Testis (tissue), 2 donors: ENCODE measurements at regions not wholly inside any gene's neighbourhood (a gene's known extent, or its start where the extent isn't known, plus 50 kb on each side); places are given as distances from the start of the nearest gene placed in this dataset.

Experiments used
- DNase-seq: peaks from one replicate; pipeline ENCODE4 v3.0.0-alpha.2; 2019
- H3K27ac ChIP-seq, 2 donors: fragments of 200-600 bp; sonication (generic); one replicate each; pipeline ENCODE4 v1.5.1; 2019
- H3K27me3 ChIP-seq: fragments of 200-600 bp; sonication (generic); one replicate; pipeline ENCODE4 v1.5.1; 2019
- H3K36me3 ChIP-seq: fragments of 200-600 bp; sonication (generic); one replicate; pipeline ENCODE4 v1.5.1; 2017; ENCODE audit warnings: low read depth; ENCODE audit errors: missing control alignments
- H3K4me1 ChIP-seq: fragments of 200-600 bp; sonication (generic); one replicate; pipeline ENCODE4 v1.5.1; 2019
- H3K4me3 ChIP-seq, 2 donors: fragments of 200-600 bp; sonication (generic); one replicate each; pipeline ENCODE4 v1.5.1; 2017 to 2019
- H3K9me3 ChIP-seq: fragments of 200-600 bp; sonication (generic); one replicate; pipeline ENCODE4 v1.5.1; 2017
- POLR2A ChIP-seq: fragments of 450-650 bp; IDR thresholded peaks from one replicate; pipeline ENCODE4 v1.6.1; 2017; ENCODE audit warnings: antibody characterized with exemption, mild to moderate bottlenecking, moderate library complexity
- WGBS, 2 donors: methylation state at CpG; one replicate each; pipeline ENCODE4 v1.1.5; 2018; 5-methylcytosine and 5-hydroxymethylcytosine counted together
- intact Hi-C: fragments of 100-400 bp; cut with DNase I; formaldehyde crosslinking; loops from one replicate; pipeline ENCODE4 v1.15.1; 2023; ENCODE audit warnings: low total_unique reads
- TF ChIP-seq, protein P1 (sequence below), 3 experiments: fragments of 450-650 bp in 2 of 3; fragments of 200-600 bp in 1 of 3; sonication (generic) in 1 of 3; IDR thresholded peaks; one replicate each; pipeline ENCODE4 v1.5.1; 2016 to 2019; ENCODE audit warnings: antibody characterized with exemption in 3 of 3, mild to moderate bottlenecking in 2 of 3, moderate library complexity in 1 of 3

DNA sequence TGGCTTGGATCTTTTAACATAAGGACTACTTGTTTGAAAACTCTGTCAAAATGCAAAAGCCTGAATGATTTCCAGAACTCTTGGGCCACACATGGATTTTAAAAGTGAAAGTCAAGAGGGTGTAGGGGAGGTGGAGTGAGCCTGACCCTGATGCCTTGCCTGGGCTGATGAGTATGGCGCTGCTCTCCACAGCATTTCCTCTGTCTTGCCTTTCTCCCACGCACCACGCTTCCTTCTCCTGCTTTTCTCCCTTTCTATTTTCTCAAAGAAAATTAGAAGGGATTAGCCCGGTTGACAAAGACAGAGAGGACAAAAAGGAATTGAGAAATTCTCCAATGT, 207.0 kb upstream of the CCDC68 start:
- H3K36me3 ChIP-seq: no peaks in the 10 kb centered on the region
- no peaks in the 10 kb centered on the region for H3K4me1 ChIP-seq
- TF ChIP-seq POLR2A: no peak
- TF ChIP-seq, protein P1, sequence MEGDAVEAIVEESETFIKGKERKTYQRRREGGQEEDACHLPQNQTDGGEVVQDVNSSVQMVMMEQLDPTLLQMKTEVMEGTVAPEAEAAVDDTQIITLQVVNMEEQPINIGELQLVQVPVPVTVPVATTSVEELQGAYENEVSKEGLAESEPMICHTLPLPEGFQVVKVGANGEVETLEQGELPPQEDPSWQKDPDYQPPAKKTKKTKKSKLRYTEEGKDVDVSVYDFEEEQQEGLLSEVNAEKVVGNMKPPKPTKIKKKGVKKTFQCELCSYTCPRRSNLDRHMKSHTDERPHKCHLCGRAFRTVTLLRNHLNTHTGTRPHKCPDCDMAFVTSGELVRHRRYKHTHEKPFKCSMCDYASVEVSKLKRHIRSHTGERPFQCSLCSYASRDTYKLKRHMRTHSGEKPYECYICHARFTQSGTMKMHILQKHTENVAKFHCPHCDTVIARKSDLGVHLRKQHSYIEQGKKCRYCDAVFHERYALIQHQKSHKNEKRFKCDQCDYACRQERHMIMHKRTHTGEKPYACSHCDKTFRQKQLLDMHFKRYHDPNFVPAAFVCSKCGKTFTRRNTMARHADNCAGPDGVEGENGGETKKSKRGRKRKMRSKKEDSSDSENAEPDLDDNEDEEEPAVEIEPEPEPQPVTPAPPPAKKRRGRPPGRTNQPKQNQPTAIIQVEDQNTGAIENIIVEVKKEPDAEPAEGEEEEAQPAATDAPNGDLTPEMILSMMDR (IDR thresholded peaks at IDR 0.05): no peak
- no peak overlapping the region for H3K4me3 ChIP-seq
- no peaks in the 10 kb centered on the region for H3K9me3 ChIP-seq
- intact Hi-C loops: no loop called here
- DNase-seq: no peak
- H3K27me3 ChIP-seq: no peaks in the 10 kb centered on the region
- no peak overlapping the region for H3K27ac ChIP-seq
- WGBS, 2 donors: 64 to 75% methylated on average over 4 of the region's 4 CpGs

DNA sequence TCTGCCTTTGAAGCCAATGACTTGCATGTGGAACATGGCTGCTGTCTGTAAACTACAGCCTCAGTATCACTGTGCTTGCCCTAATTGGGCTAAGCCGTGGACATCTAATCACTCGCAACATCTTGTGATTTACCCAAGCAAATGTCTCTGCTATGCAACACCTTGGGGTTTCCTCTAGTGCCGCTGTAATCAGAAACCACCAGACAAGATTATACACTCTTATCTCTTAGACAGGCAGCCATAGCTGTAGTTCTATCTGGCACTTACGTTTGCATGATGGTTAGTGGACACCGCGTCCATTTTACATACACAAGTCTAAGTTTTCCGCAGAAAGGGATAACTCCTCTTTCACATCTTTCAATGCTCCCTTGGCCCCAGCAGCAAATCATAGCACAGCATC, 204.3 kb upstream of the CCDC68 start:
- 84 to 87% methylated on average over 7 of the region's 7 CpGs for WGBS, 2 donors
- intact Hi-C loops: no loop called here

DNA sequence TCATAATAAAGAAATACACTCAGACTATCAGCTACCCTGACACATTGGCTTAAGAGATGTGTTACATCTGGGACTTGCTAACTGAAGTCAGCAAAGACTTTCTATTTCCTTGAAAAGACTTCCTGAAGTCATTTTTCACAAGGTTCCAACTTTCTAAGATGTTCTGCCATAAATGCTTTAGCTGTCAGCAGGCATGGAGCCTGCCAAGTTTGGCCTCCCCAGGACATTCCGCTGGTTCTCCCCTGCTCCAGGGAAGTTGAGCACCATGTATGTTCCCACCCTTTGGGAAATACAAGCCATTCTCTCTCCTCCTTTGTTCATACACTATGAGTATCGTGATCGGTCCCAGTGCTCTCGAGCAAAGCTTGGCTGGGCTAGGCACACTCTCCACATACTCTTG, 202.7 kb upstream of the CCDC68 start:
- Histone ChIP-seq H3K27me3 (no peaks in the 10 kb centered on the region), H3K27ac (no peak overlapping the region), H3K9me3 (no peaks in the 10 kb centered on the region), H3K36me3 (no peaks in the 10 kb centered on the region), H3K4me1 (no peaks in the 10 kb centered on the region), H3K4me3 (no peak overlapping the region)
- 82 to 87% methylated on average over 4 of the region's 4 CpGs for WGBS, 2 donors
- no peak for DNase-seq
- TF ChIP-seq POLR2A: no peak
- TF ChIP-seq, protein P1 (IDR thresholded peaks at IDR 0.05): no peak
- intact Hi-C loops: no loop called here

More for the DNA sequence above, 204.3 kb upstream of the CCDC68 start:
- H3K9me3 ChIP-seq: no peaks in the 10 kb centered on the region
- no peaks in the 10 kb centered on the region for H3K4me1 ChIP-seq
- no peak overlapping the region for H3K27ac ChIP-seq
- no peaks in the 10 kb centered on the region for H3K36me3 ChIP-seq
- H3K4me3 ChIP-seq: no peak overlapping the region
- DNase-seq: no peak
- no peaks in the 10 kb centered on the region for H3K27me3 ChIP-seq
- no peak for TF ChIP-seq POLR2A
- TF ChIP-seq, protein P1 (IDR thresholded peaks at IDR 0.05): no peak

DNA sequence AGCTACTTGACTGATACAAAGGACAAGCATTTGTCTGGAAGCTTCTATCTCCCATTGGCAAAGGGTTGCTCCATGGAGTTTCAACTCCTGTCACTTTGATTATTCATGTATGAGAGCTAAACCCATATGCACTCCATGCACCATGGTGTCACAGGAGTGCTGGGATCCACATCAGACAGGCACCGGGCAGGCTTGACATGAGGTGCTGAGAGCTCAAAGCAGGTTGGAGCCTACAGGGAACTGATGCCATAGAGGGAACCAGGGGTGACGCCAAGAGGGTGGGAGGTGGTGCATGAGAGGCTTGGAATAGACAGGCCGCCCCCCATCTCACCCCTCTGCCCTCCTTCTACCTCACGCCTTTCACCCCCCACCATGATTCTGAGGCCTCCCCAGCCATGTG, 199.8 kb upstream of the CCDC68 start:
- TF ChIP-seq, protein P1 (IDR thresholded peaks at IDR 0.05): no peak
- no peak for TF ChIP-seq POLR2A
- Histone ChIP-seq H3K4me3 (no peak overlapping the region), H3K36me3 (no peaks in the 10 kb centered on the region), H3K27me3 (no peaks in the 10 kb centered on the region), H3K9me3 (no peaks in the 10 kb centered on the region), H3K4me1 (no peaks in the 10 kb centered on the region), H3K27ac (no peak overlapping the region)
- intact Hi-C loops: no loop called here
- no peak for DNase-seq
- WGBS, 2 donors: 80 to 96% methylated on average over 4 of the region's 4 CpGs

DNA sequence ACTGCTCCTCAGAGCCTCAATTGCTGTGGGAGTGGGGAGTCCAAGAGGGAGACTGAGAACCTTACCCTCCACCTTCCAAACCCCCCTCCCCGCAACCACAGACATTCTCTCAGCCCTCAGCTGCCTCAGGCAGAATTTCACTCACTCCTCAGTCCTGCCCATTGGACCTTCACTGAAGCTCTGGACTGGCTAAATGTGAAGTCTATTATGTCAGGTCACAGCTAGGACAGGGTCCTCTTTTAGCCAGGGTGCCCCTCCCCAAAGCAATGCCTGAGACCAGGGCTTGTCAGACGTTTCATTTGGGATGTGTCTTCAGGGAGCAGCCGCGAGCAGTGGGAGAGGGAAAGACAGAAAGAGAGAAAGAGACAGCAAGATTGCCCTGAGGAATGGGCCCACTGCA, 199.3 kb upstream of the CCDC68 start:
- Histone ChIP-seq H3K4me3 (no peak overlapping the region), H3K4me1 (no peaks in the 10 kb centered on the region), H3K27me3 (no peaks in the 10 kb centered on the region), H3K36me3 (no peaks in the 10 kb centered on the region), H3K27ac (no peak overlapping the region), H3K9me3 (no peaks in the 10 kb centered on the region)
- intact Hi-C loops: no loop called here
- WGBS, 2 donors: 93 to 94% methylated on average over 4 of the region's 4 CpGs
- no peak for TF ChIP-seq POLR2A
- TF ChIP-seq, protein P1 (IDR thresholded peaks at IDR 0.05): no peak
- DNase-seq: no peak
